ENCODE measurements at regions not wholly inside any gene's neighbourhood (a gene's known extent, or its start where the extent isn't known, plus 50 kb on each side); places are given as distances from the start of the nearest gene placed in this dataset.

GRCh38 chr9:107637421-107638420 is 148.2 kb upstream of the KLF4 start:
- Histone ChIP-seq H3K36me3 (ENCODE audit: insufficient read depth, low read length) (no peaks in the 10 kb centered on the region), H3K79me2 (ENCODE audit: insufficient read depth, low read length) (no peaks in the 10 kb centered on the region), H3K9me2 (replicated peaks; ENCODE audit: low read depth, low read length) (no peaks in the 10 kb centered on the region), H3K9me3 (ENCODE audit: insufficient read depth, low read depth, low read length) (no peaks in the 10 kb centered on the region; the same call in 1 of the 2 replicates), H2AFZ (ENCODE audit: low read length) (no peak overlapping the region), H3F3A (ENCODE audit: low read depth) (no peaks in the 10 kb centered on the region), H4K20me1 (ENCODE audit: insufficient read depth, low read length, poor library complexity, severe bottlenecking) (no peaks in the 10 kb centered on the region), H3K4me1 (ENCODE audit: insufficient read depth, low read length, poor library complexity, severe bottlenecking) (no peaks in the 10 kb centered on the region), H3K27me3 (ENCODE audit: insufficient read depth, low read length, poor library complexity, severe bottlenecking) (no peaks in the 10 kb centered on the region), H3K4me3 (ENCODE audit: low read length, poor library complexity, severe bottlenecking) (no peak overlapping the region), H3K4me2 (ENCODE audit: low read depth, low read length, poor library complexity, severe bottlenecking) (no peak overlapping the region), H3K9ac (ENCODE audit: low read depth, low read length, poor library complexity, severe bottlenecking) (no peak overlapping the region)
- TF ChIP-seq, protein P1, sequence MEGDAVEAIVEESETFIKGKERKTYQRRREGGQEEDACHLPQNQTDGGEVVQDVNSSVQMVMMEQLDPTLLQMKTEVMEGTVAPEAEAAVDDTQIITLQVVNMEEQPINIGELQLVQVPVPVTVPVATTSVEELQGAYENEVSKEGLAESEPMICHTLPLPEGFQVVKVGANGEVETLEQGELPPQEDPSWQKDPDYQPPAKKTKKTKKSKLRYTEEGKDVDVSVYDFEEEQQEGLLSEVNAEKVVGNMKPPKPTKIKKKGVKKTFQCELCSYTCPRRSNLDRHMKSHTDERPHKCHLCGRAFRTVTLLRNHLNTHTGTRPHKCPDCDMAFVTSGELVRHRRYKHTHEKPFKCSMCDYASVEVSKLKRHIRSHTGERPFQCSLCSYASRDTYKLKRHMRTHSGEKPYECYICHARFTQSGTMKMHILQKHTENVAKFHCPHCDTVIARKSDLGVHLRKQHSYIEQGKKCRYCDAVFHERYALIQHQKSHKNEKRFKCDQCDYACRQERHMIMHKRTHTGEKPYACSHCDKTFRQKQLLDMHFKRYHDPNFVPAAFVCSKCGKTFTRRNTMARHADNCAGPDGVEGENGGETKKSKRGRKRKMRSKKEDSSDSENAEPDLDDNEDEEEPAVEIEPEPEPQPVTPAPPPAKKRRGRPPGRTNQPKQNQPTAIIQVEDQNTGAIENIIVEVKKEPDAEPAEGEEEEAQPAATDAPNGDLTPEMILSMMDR (conservative IDR thresholded peaks at IDR 0.05; ENCODE audit: low read length): no peak
- no peak for TF ChIP-seq EZH2phosphoT487 (IDR thresholded peaks at IDR 0.05; ENCODE audit: borderline replicate concordance)

DNA sequence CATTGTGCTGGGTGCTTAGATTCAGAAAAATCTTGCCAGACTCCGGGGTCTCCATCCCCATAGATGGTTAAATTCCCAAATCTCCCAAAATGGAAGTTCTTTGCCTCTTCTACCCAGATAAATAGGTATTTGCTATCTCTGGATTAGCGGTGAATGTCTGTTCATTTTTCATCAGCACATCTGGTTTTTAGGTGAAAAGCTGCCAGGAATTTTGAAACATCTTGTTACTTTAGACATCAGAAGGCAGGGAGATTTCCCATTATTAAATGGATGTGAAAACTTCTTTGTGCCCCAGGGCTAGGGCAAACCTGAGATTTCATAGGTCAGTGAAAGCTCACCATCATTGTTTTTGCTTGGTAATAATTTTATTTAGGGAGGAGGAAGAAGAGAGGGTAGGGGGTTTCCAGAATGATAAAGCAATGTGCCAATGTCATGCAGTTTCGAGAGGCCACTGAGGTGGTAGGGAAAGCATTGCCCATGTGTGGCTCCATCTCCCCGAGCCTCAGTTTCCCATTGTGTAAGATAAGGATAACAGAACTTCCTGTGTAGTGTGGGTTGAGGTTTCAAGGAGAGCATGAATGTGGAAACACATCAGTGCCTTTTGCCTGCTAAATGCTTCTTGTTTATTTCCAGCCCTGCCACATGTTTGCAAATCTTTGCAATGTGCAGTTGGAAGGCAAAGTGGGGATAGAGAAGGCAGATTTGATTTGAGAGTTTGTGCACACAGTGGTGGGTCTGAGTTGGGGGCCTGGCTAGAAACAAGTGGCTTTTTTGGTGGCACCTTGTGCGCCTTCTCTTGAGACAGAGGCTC is 147.2 kb upstream of the KLF4 start:
- H3K4me2 ChIP-seq (ENCODE audit: low read depth, low read length, poor library complexity, severe bottlenecking): no peak overlapping the region
- no peaks in the 10 kb centered on the region for H3K36me3 ChIP-seq (ENCODE audit: insufficient read depth, low read length)
- no peak overlapping the region for H3K4me3 ChIP-seq (ENCODE audit: low read length, poor library complexity, severe bottlenecking)
- no peaks in the 10 kb centered on the region for H3F3A ChIP-seq (ENCODE audit: low read depth)
- H3K9me2 ChIP-seq (replicated peaks; ENCODE audit: low read depth, low read length): no peaks in the 10 kb centered on the region
- TF ChIP-seq, protein P1 (conservative IDR thresholded peaks at IDR 0.05; ENCODE audit: low read length): no peak
- no peak for TF ChIP-seq EZH2phosphoT487 (IDR thresholded peaks at IDR 0.05; ENCODE audit: borderline replicate concordance)
- H3K27me3 ChIP-seq (ENCODE audit: insufficient read depth, low read length, poor library complexity, severe bottlenecking): no peaks in the 10 kb centered on the region
- no peaks in the 10 kb centered on the region for H4K20me1 ChIP-seq (ENCODE audit: insufficient read depth, low read length, poor library complexity, severe bottlenecking)
- H3K79me2 ChIP-seq (ENCODE audit: insufficient read depth, low read length): no peaks in the 10 kb centered on the region
- no peak overlapping the region for H2AFZ ChIP-seq (ENCODE audit: low read length)
- H3K4me1 ChIP-seq (ENCODE audit: insufficient read depth, low read length, poor library complexity, severe bottlenecking): no peaks in the 10 kb centered on the region
- H3K9me3 ChIP-seq (ENCODE audit: insufficient read depth, low read depth, low read length): no peaks in the 10 kb centered on the region; the same call in 1 of the 2 replicates
- no peak overlapping the region for H3K9ac ChIP-seq (ENCODE audit: low read depth, low read length, poor library complexity, severe bottlenecking)

DNA sequence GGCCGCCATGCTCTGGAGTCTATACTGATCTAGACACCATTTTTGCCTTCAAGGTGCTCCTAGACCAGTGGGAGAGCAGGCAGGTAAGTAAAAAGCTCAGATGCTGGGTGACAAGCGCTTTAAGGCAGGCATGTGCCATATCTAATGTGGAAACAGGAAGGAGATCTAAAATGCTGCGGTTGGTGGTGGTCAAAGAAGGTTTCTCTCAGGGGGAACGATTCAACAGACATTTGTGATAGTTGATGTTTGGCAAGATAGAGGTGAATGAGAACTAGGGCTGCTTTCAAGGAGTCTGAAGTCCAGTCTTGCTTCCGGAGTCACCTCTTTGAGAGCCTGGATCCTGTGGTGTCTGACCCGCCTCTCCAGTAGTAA is 146.2 kb upstream of the KLF4 start:
- H3K9me2 ChIP-seq (replicated peaks; ENCODE audit: low read depth, low read length): no peaks in the 10 kb centered on the region
- no peaks in the 10 kb centered on the region for H4K20me1 ChIP-seq (ENCODE audit: insufficient read depth, low read length, poor library complexity, severe bottlenecking)
- H3K36me3 ChIP-seq (ENCODE audit: insufficient read depth, low read length): no peaks in the 10 kb centered on the region
- no peak overlapping the region for H3K4me2 ChIP-seq (ENCODE audit: low read depth, low read length, poor library complexity, severe bottlenecking)
- H3K79me2 ChIP-seq (ENCODE audit: insufficient read depth, low read length): no peaks in the 10 kb centered on the region
- no peaks in the 10 kb centered on the region for H3K27me3 ChIP-seq (ENCODE audit: insufficient read depth, low read length, poor library complexity, severe bottlenecking)
- no peak overlapping the region for H2AFZ ChIP-seq (ENCODE audit: low read length)
- no peaks in the 10 kb centered on the region for H3K4me1 ChIP-seq (ENCODE audit: insufficient read depth, low read length, poor library complexity, severe bottlenecking)
- H3K9ac ChIP-seq (ENCODE audit: low read depth, low read length, poor library complexity, severe bottlenecking): no peak overlapping the region
- TF ChIP-seq, protein P1 (conservative IDR thresholded peaks at IDR 0.05; ENCODE audit: low read length): no peak
- TF ChIP-seq EZH2phosphoT487 (IDR thresholded peaks at IDR 0.05; ENCODE audit: borderline replicate concordance): no peak
- no peak overlapping the region for H3K4me3 ChIP-seq (ENCODE audit: low read length, poor library complexity, severe bottlenecking)
- no peaks in the 10 kb centered on the region; the same call in 1 of the 2 replicates for H3K9me3 ChIP-seq (ENCODE audit: insufficient read depth, low read depth, low read length)
- no peaks in the 10 kb centered on the region for H3F3A ChIP-seq (ENCODE audit: low read depth)

All from Loucy (cell line).